NCI-H2227 treated with DMSO at 0.1 percent for 48 hours (cell line): ENCODE measurements at regions not wholly inside any gene's neighbourhood (a gene's known extent, or its start where the extent isn't known, plus 50 kb on each side); places are given as distances from the start of the nearest gene placed in this dataset.

ENCODE experiments used
- DNase-seq: peaks from one replicate; lab custom pipeline; 2025; lab: John Stamatoyannopoulos, UW

DNA sequence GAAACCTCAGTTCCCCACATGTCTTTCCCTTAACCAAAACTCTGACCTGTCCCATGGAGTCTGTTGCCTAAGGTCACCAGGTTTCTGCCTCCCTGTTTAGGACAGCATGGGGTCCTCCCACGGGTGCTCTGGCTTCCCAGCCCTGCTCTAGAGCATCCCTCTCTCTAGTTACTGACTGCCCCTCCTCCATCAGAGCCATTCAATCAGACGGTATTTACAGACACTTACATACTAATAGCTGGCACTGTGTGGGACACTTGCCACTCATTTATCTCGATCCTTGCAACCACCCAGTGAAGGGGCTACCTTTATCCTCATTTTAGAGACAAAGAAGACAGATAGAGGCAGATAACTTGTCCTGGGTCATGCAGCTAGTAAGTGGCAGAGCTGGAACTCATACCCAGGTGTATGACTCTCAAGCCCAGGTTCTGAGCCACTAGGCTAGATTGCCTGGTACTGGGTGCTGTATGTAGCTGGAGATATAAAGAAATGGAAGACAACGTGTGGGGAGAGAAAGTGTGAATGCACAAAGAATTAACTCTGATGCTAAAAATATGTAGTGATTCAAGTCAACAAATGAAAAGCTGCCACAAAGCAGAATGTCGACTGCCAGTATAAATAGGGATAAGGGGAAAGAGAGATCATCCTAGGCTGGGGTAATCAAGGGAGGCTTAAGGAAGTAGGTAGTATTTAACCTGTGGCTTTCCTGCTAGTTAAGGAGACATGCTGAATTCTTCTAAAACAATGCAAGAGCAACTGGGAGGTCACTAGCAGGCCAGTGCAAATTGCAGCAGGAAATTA lies 52.5 kb upstream of the PDE8B start:
- DNase-seq, result no peak

GRCh38 chr5:77156379-77156778 lies 54.1 kb upstream of the PDE8B start:
- no peak for DNase-seq

DNA sequence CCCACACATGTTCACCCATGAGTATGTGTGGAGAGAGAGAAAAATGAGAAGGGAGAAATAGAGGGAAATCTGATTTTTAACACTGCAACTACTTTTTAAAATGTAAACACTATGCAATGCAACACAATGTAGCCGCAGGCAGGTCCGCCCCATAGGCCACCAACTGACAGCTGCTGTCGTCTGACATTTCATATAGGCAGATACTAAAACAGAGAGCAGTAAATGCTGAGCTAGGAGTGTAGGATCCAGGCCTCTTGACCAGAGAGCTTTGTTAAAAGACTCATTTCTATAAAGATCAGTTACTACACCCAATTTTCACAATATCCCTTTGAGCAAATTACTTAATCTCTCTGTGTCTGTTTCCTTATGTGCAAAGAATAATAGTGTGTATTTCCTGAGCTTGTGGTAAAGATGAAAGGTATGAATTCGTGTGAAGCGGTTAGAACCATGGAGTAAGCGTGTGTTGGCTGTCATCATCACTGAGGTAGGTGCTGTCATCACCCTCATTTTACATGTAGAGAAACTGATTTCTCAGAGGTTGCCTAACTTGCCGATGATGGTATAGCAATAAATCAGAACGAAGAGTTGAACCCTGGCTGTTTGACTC lies 55.2 kb upstream of the PDE8B start:
- DNase-seq, result no peak

DNA sequence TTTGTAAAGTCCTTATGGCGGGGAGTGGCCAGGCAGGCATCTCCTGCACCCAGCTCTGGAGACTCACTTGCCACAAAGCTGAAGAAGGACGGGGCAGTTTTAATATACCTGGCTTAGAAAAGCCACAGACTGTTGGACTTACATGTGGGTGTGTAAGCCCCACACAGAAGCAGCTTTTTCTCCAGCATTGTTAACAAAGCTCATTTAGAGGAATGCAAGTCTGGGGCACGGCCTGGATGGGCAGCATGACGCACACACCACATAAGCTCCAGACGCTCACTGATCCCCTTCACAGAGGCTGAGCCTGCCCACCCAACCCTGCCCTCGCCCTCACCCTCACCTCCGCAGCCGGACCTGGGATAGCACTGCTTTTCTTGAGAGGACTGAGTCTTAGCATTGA lies 58.0 kb upstream of the PDE8B start:
- DNase-seq, result no peak

DNA sequence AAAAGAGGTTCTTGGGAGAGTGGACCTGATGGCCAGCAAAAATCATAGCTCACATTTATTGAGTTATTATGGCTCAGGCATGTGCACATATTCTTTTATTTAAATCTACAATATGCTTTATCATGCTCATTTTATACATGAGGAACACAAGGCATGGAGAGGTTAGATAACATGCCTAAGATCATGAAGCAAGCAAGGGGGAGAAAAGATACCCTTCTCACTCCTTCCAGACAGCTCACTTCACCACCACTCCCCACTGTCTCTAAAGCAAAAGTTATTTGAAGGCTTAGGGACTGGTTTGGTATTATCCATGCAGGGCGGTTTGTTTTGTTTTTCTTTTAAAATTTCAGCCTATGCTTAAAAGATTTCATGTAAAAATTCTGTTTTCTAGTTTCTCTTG lies 59.0 kb upstream of the PDE8B start:
- DNase-seq, result no peak

- no peak for DNase-seq
Observed at GRCh38 chr5:77146896-77147295, 59.8 kb upstream of the ZBED3 start.

- DNase-seq, result no peak
Observed at GRCh38 chr5:77145666-77146065, 58.6 kb upstream of the ZBED3 start.

DNA sequence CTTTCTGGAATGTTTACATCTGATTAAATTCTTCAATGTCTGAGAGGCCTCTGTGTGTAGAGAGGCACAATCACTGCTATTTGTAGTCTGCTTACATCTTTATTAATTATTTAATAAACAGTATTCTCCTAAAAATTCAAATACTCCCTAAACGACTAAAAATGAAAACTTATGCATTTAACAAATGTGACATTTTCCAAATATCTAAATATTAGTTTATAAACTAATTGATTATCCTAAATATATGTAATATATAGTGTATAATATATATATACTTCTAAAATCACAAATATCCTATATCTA lies 57.7 kb upstream of the ZBED3 start:
- DNase-seq, result no peak

GRCh38 chr5:77143998-77144836 lies 57.1 kb upstream of the ZBED3 start:
- DNase-seq, result peak; percentile 16

DNA sequence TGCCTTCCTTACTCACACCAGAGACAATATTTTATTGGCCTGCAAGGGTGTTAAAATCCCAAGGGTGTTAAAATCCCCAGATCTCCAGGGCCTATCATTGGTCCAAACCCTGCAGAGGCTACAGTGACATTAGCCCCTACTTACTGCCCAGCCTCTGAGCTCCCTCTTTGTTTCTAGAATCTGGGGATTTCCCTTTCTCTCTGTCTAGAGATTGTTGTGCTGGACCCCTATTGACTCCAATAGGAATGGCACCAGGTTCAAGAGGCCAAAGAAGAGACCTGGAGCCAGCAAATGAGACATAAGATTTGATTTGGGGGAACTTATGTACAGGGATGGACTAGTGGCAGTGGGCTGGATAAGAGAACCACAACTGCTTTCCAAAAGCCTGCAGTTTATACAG lies 53.3 kb upstream of the ZBED3 start:
- no peak for DNase-seq

- DNase-seq, result no peak
Observed at GRCh38 chr5:77139001-77139400, 51.9 kb upstream of the ZBED3 start.
